ENCODE measurements at regions not wholly inside any gene's neighbourhood (a gene's known extent, or its start where the extent isn't known, plus 50 kb on each side); places are given as distances from the start of the nearest gene placed in this dataset.

GRCh38 chrX:68939868-68940267, 111.0 kb downstream of the EFNB1 start (continued):
- TF ChIP-seq E2F8 (IDR thresholded peaks at IDR 0.05; ENCODE audit: low read depth, partially characterized antibody) (no peak), MYB (IDR thresholded peaks at IDR 0.05; ENCODE audit: borderline replicate concordance, low read depth, low read length) (no peak), SPI1 (IDR thresholded peaks at IDR 0.05; ENCODE audit: borderline replicate concordance, insufficient read depth, low read depth, low read length) (no peak), DPF2 (IDR thresholded peaks at IDR 0.05) (no peak), KLF5 (IDR thresholded peaks at IDR 0.05; ENCODE audit: partially characterized antibody) (no peak), PML (IDR thresholded peaks at IDR 0.05; ENCODE audit: low read length) (no peak), RFX5 (IDR thresholded peaks at IDR 0.05; ENCODE audit: low read depth, low read length) (no peak), CTCF (IDR thresholded peaks at IDR 0.05 in 2 of 3, conservative IDR thresholded peaks at IDR 0.05 in 1 of 3; ENCODE audit: control insufficient read depth in 2 of 3, extremely low read depth in 1 of 3, insufficient read depth in 1 of 3, low read depth in 3 of 3, low read length in 3 of 3) (no peak), CEBPB (IDR thresholded peaks at IDR 0.05; ENCODE audit: borderline replicate concordance in 1 of 2, low read depth in 2 of 2, low read length in 2 of 2) (no peak)

Measured in GM12878 (cell line).